Posterior vena cava (tissue), 2 donors: ENCODE measurements at regions not wholly inside any gene's neighbourhood (a gene's known extent, or its start where the extent isn't known, plus 50 kb on each side); places are given as distances from the start of the nearest gene placed in this dataset.

Experiments used
- DNase-seq: peaks from one replicate; pipeline ENCODE4 v3.0.0-alpha.2; 2020; ENCODE audit warnings: low spot score
- intact Hi-C, 2 donors: fragments of 100-400 bp; cut with DNase I; formaldehyde crosslinking; loops; one replicate each; pipeline versions ENCODE4 v1.14.1 to v1.14.2; 2022 to 2023
- donor health status: DM: yes; HTN: yes; CAD: no.
- donor health status: DM: yes; HTN: yes; CAD: no.

DNA sequence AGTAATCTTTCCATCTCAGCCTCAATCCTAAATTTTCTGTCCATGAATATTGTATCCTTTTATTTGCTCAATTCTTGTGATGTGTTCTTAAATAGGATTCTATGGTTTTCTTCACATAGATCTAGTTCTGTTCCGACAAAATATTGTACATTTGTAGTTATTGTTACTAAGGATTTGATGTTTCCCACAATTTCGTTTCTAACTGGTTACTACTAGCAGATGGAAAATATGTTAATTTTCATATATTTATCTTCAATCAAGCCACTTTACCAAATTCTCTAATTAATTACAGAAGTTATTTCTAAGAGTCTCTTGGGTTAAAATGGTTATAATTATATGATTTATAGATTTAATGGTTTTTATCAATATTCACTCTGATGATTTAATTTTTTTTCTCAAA, 60.3 kb downstream of the SEC61B start:
- DNase-seq, result no peak
- intact Hi-C loops, result no loop called here

DNA sequence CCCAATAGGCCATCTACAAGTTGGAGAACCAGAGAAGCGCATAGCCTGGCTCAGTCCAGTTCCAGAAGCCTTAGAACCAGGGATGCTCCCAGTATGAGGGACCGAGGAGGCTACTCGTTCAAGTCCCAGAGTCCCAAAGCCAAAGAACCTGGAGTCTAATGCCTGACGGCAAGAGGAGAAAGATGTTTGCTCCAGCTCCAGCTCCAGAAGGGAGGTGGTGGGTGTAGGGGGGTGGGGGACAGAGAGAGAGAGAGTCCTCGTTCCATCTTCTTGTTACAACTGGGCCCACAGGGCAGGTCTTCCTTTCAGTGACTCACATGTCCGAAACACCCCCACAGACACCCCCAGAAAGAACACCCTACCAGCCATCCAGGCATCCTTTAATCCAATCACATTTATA, 63.9 kb downstream of the SEC61B start:
- DNase-seq, result no peak
- intact Hi-C loops, result no loop called here

DNA sequence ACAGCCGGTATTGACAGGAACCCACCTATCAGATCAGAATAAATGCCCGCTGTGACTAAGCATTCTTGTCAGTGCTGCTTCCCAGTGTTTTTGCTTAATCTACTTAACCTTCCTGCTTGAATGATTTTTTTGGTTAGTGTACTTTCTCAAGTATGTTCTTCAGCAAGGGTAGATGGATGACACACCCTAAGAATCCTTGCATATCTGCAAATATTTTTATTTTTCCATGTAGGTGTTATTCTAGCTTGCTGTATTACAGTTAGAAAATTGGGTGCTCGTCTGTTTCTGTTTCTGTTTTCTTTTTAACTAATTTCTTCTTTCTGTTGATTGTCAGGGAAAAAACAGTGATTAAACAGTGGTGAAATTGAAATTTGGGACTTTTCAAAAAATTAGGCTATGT, 64.5 kb downstream of the SEC61B start:
- DNase-seq, result no peak
- intact Hi-C loops, result no loop called here

DNA sequence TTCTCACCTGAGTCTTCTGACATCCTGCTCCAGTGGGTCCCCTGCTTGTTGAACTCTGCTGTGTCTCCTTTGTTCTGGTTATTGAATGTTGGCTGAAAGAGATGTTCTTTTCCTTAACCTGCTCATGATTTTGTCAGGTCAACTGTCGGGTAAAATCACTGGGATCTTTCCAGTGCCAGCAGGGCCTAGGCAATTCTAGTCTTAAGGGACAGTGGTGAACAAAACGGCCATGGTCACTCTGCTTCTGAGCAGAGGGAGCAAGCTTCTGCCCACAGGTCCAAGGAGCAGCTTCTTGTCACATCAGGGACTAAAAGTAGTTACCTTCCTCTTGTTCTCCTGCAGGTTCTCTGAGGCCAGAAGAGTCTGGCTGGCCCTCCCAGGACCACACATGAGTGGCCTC, 65.6 kb downstream of the SEC61B start:
- intact Hi-C loops, result no loop called here
- no peak for DNase-seq

DNA sequence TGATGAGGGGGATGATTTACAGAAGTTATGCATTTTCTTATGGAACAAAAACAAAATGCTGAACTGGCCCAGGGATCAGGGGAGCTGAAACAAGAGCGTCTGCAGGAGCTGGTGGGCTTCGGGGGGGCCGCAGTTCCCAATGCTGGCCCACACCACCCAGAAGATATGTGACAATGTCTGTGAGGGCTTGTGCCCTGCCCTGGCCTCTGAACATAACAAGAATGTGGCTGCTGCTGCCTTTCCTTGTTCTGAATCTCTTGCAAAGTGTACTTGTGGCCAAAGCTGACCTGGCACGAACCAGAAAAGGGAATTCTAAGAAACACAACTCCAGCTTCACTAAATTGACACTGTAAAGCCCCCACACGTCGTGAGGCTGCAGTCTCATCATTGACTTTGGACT, 66.7 kb downstream of the SEC61B start:
- no peak for DNase-seq
- intact Hi-C loops, result no loop called here

DNA sequence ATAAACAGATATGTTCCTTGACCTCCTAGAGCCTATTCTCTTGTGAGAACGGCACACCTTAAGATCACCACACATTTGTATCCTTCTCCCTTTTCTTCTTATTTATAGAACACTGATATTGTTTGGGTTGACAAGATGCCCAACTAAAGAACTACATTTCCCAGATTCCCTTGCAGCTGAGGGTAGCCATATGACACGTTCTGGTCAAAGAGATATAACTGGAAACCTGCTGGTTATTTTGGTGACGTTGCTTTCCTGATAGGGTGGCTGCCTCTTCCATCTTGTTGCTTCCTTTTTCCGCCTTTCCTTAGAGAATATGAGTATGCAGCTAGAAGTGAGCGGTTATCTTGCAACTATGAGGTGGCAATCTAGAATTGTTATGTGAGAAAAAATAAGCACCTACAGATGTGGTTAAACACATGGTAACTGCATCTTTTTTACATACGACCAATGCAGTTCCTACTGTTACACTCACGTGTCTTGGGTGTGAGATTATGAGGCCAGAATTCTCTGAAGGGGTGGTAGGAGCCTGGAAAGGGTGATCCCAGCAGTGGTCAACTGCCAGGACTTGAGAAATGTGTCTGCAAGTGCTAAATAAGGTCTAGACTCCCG, 72.9 kb downstream of the SEC61B start:
- intact Hi-C loops, result no loop called here
- no peak for DNase-seq

DNA sequence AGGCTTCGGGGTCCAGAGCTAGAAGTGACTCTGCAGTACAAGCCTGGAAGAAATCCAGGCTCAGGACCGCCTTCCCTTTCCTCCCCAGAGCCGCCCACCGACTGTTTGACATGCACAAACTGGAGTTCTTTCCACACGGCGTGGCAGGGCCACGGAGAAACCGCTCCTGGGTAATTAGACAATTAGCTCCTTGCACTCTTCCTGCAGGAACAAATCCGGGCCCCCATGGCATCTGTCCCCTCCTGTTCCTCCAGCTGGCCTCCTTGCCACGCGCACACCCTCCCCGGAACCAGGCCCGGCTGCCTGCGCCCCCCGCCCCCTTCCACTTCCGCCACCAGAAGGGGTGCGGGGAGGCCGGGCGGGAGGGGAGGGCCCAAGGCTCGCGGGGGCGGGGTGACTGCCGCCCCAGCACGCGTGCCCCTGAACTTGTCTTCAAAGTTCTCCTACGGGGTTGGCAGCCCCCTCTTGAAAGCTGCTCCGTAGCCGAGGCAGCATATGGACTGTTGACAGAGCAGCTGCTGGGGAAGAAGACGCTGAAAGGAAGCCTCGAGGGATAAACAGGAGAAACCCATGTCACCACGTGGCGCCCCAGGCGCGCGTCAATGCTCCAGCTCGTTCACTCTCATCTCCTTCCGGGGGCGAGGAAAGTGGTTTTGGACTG, 74.3 kb downstream of the SEC61B start:
- intact Hi-C loops, result no loop called here
- DNase-seq, result peak; percentile 79

DNA sequence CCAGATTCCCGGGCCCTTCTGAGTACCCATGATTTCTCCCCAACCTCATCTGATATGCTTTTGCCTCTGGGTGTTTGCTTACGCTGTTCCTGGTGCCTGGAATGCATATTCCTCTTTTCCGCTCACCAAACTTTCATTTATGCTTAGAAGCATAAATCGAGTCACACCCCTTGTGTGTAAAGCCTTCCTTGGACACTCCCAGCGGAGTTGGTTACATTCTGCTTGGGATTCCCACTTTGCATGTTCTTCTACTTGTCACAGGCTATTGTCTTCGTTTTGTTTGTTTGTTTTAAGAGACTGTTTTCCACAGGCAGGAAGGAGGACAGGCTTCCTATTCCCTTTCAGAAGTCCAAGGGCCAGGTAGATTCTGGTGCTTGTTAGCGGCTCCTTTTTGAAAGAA, 76.5 kb downstream of the SEC61B start:
- no peak for DNase-seq

DNA sequence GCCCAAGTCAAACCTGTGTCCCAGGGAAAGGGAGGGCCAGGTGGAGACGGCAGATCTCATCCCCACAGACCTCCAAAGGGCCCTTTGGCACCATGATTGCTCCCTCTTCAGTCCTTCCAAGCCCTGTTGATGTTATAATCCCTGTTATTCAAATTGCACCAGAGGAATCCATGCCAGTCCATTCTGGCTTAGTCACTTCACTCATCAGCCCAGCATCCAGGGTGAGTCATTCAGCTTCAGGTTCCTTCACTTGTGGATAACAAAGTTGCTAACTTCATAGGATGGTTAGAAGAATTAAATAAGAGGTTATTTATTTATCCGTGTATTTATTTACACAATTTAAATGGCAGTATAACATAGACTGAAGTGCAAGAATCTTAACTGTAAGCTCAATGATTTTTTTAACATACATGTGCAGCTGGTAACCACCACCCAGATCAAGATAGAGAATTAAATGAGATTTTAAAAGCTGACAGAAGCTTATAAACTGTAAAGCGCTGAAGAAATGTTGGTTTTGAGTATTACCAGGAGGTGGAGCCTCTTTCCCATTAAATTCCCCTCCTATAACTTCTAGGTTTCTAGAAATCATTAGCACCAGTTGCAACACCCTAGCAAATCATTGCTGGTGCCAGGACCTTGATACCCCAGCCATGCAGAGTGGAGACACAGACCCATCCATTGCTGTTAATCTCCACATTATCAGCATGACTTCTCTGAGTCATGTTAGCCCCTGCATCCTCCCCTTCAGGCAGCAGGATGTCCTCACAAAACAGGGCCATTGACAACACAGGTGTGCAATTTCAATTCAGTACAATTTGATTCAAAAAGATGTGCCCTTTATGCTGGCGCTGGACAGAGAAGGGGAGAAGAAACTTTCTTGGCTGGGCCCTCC, 77.4 kb downstream of the SEC61B start:
- intact Hi-C loops, result no loop called here
- DNase-seq, result no peak

More for the DNA sequence above, 76.5 kb downstream of the SEC61B start:
- intact Hi-C loops, result no loop called here

DNA sequence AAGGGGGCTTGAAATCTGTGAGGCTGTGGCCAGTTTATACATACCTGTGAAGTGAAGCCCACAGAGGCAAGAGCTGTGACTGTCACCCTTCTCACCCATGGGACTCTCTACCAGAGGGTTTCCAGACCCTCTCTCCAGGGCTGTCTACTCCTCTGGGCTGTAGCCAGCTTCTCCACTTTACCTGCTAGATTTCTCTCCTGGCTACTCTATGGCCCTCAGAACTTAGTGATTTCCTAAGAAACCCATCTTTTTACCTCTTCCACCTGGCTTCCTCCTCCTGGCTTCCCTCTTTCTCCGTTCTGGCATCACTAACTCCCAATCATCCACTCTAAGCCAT, 78.0 kb downstream of the SEC61B start:
- DNase-seq, result no peak
- intact Hi-C loops, result no loop called here

DNA sequence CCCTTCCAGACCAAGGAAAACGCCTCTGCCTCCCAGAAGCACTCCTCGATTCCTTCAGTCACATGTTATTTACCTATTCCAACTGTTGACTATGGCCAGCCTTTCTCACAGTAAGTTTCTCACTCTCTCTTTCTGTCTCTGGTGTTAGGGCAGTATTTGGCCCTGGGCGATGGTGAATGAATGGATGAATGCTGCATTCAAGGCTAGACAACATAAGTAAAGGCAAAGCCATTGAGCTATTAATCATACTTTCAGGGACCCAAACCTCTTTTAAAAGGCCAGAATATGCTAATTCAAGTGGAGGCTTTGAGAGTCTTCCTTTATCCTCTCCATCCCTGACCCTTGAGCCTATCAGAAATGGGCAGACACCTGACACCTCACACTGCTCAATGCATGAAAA, 78.5 kb downstream of the SEC61B start:
- DNase-seq, result no peak
- intact Hi-C loops, result no loop called here

DNA sequence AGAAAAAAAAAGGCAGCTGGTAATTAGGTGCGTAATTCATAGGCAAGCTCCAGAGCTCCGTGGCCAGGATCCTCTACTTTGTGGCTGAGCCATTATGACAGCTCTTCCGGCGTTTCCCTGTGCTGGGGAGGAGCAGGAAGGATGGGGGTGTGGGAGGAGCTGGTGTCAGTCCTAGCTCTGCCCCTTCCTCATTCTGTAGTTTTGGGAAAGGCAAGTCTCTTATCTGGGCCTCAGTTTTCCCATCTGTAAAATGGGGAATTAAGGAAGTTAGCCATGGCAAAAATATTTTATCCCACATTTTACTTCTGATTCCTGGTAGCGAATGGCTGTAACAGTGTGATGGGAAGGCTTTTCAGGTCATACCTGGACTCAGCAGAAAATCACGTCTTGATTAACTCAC, 81.1 kb downstream of the SEC61B start:
- intact Hi-C loops, result no loop called here

DNA sequence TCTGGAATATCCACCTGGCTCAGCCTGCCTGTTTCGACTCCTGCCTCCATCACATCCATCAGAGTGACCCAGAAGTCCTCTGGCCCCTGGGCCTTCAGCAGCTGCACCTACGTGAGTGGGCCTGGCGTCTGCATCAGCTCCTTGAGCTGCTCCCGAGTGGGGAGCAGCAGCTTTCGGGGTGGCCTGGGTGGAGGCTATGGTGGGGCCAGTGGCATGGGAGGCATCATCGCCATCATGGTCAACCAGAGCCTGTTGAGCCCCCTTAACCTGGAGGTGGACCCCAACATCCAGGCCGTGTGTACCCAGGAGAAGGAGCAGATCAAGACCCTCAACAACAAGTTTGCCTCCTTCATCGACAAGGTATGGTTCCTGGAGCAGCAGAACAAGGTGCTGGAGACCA, 83.0 kb downstream of the SEC61B start:
- intact Hi-C loops, result no loop called here
- no peak for DNase-seq

More for the DNA sequence above, 81.1 kb downstream of the SEC61B start:
- no peak for DNase-seq

DNA sequence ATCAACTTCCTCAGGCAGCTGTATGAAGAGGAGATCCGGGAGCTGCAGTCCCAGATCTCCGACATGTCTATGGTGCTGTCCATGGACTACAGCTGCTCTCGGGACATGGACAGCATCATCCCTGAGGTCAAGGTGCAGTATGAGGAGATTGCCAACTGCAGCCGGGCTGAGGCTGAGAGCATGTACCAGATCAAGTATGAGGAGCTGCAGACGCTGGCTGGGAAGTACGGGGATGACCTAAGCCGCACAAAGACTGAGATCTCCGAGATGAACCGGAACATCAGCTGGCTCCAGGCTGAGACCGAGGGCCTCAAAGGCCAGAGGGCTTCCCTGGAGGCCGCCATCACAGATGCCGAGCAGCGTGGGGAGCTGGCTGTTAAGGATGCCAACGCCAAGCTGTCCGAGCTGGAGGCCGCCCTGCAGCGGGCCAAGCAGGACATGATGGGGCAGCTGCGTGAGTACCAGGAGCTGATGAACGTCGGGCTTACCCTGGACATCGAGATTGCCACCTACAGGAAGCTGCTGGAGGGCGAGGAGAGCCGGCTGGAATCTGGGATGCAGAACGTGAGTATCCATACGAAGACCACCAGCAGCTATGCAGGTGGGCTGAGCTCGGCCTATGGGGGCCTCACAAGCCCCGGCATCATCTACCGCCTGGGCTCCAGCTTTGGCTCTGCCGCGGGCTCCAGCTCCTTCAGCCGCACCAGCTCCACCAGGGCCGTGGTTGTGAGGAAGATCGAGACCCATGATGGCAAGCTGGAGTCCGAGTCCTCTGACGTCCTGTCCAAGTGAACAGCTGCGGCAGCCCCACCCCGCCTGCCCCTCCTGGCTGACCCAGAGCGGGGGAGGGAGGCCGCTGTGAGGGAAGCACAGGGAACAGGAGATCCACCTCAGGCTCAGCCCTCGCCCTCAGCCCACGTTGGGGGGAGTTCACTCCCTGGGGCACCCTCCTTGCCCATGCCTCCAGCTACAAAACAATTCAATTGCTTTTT, 84.0 kb downstream of the SEC61B start:
- DNase-seq, result no peak
- intact Hi-C loops, result no loop called here

DNA sequence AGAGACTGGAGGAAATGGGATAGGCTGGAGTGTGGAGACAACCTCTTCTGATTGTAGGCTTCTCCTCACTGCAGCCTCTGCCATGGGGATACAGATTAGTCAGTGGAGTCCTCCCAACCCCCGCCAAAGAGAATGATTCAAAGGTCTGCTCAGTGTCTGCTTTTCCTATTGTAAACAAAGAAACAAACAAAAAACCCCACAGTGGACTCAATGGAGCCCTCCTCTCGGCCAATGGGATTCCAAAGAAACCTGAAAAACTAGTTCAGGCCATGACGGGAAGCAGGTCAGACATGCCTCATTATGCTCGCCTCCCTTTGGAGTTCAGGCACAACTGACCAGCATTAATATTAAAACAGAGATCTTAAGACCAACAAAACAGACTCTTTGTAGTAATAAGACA, 85.8 kb downstream of the SEC61B start:
- intact Hi-C loops, result no loop called here
- no peak for DNase-seq

DNA sequence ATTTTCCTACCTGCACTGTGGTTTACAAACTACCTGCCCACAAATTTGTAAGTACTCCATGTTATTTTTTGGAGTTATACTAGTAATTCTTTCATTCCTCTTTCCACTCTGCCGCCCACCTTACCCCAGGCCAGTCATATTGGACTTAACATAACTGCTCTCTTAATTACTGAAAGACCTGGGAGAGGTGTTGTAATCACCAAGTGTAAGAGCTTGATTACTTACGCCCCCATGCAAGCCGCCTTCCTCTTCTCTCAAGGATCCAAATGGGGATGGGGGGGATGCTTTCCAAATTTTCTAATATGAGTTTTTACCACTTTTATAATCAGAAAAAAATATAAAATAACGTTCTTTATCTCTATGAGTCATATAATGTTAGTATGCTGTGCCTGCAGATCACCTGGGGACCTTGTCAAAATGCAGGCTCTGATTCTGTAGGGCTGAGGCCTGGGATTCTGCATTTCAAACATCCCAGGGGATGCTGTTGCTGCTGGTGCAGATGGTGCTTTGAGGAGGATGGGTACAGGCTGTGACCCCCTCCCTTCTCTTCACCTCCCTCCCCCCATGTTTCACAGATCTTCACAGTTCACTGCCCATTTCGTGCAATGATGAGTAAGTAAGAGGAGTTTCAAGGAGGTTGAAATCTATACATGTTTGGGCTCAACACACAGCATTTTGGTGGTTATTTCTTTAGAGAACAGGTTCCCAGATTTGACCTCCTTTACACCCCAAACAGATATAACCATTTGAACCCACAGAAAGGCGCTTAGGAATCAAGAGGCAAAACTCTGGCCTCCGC, 87.3 kb downstream of the SEC61B start:
- DNase-seq, result no peak
- intact Hi-C loops, result no loop called here

DNA sequence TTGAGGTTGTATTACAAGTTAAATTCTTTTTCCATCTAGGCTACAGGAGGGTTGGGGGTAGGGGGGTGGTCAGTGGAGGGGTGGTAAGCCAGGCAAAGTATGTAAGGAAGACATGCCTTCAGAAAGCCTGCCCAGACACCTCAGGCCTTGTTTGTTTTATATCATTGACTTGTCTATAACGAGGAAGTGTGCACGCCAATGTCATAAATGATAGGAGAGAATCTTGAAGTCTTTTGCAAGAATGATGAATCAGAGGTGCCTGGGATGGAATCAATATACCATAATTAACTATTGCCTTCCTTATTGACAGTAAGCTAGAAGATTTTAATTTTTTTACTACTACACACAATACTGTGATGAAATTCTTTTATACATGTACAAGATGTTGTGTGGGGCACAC, 90.7 kb downstream of the SEC61B start:
- intact Hi-C loops, result no loop called here
- no peak for DNase-seq

DNA sequence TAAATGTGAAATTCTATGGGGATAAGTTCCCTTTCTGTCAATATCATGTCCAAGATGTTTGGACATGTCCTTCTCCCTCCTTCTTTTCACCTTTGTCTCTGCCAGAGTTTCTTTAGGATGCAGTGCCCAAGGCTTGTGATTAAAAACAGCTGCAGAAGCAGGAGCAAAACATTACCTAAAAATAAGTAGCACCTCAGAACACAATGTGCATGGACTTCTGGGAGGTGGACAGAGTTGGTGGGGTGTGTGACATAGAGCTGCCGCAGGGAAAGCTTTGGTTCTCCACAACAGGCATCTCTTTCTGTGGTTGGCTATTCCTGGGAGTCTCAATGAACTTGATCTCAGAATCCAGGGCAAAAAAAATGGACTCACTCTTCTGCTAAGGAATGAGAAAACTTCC, 97.0 kb downstream of the SEC61B start:
- DNase-seq, result no peak
- intact Hi-C loops, result no loop called here

DNA sequence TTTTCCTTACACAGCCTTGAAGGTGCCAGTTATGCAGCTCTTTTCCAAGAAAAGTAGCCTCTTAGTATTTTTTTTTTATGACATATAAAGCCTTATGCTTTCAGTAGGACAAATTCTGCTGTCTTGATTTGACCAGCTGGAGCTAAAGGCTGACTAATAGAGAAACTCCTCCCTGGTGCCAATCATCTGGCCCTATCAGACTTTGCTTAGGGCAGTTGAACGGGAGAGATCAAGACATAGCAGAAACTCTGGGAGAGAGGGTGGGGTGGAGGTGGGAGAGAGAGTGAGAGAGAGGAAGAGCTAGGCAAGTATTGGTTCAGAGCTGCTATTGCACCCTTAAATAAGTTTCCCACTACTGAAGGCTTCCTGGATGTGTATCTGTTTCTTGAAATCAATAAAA, 100.2 kb downstream of the SEC61B start:
- no peak for DNase-seq
- intact Hi-C loops, result no loop called here
